HUES6 (cell line): ENCODE measurements at regions not wholly inside any gene's neighbourhood (a gene's known extent, or its start where the extent isn't known, plus 50 kb on each side); places are given as distances from the start of the nearest gene placed in this dataset.

ENCODE experiments used
- H3K27ac ChIP-seq: 2 replicates; pipeline ENCODE4 v1.7.0; 2013; ENCODE audit warnings: low read depth, mild to moderate bottlenecking, low read length, inconsistent platforms
- H3K27me3 ChIP-seq: 2 replicates; pipeline ENCODE4 v1.6.1; 2013; ENCODE audit warnings: low read length; ENCODE audit not compliant: control insufficient read depth, insufficient read depth
- H3K36me3 ChIP-seq: 2 replicates; pipeline ENCODE4 v1.6.1; 2013; ENCODE audit warnings: low read length; ENCODE audit not compliant: control insufficient read depth, insufficient read depth
- H3K4me1 ChIP-seq: 2 replicates; pipeline ENCODE4 v1.6.1; 2013; ENCODE audit warnings: low read length; ENCODE audit not compliant: control insufficient read depth, insufficient read depth
- H3K4me3 ChIP-seq: 2 replicates; pipeline ENCODE4 v1.5.1; 2013; ENCODE audit warnings: low read depth, low read length
- H3K9ac ChIP-seq: one replicate; pipeline ENCODE4 v1.6.1; 2013; ENCODE audit warnings: mild to moderate bottlenecking, low read length
- H3K9me3 ChIP-seq: 2 replicates; pipeline ENCODE4 v1.6.1; 2013; ENCODE audit warnings: low read depth, low read length; ENCODE audit not compliant: control insufficient read depth, insufficient read depth

DNA sequence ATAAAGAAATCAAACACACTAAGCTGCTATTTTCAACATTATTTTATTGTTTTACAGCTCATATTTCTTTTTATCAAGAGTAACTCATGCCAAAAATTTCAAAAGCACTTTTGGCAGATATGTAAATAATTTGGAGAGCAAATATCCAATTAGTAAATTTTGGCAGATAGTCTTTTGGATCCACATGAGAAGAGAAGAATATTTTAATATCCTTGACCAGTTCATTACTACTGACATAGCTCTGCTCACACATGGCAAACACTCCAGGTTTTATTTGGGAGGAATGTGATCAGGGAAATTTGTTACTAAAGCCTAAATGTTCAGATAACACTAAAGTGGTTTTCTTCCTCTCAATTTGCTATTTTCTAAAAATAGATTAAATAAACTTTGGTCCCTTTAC is 1054.3 kb downstream of the FAT4 start:
- H3K27me3 ChIP-seq = no peaks in the 10 kb centered on the region

DNA sequence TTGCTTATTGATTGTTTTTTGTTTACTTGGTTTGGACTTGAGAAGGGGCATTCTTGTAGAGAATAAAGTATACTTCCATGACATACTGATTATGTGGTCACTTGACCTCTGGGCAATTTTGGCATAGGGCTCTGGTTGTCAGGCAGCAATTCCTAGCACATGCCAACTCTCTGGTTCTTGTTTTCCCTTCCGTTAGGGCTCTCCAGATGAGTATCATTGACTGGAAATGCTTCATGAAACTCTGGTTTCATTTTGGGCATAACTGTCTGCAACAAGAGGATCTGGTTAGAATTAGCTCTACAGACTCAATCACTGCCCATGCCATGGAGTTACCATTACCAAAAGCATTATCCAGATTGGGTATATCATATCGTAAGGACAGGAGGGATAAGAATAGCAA is 1057.9 kb downstream of the FAT4 start:
- Histone ChIP-seq H3K9me3 (no peaks in the 10 kb centered on the region), H3K27ac (no peak overlapping the region), H3K4me3 (no peak overlapping the region), H3K36me3 (no peaks in the 10 kb centered on the region), H3K27me3 (no peaks in the 10 kb centered on the region), H3K4me1 (no peaks in the 10 kb centered on the region), H3K9ac (no peak overlapping the region)

More for the DNA sequence above, 1054.3 kb downstream of the FAT4 start:
- no peaks in the 10 kb centered on the region for H3K4me1 ChIP-seq
- H3K27ac ChIP-seq = no peak overlapping the region
- H3K9ac ChIP-seq = no peak overlapping the region
- no peaks in the 10 kb centered on the region for H3K36me3 ChIP-seq
- H3K4me3 ChIP-seq = no peak overlapping the region
- H3K9me3 ChIP-seq = no peaks in the 10 kb centered on the region

DNA sequence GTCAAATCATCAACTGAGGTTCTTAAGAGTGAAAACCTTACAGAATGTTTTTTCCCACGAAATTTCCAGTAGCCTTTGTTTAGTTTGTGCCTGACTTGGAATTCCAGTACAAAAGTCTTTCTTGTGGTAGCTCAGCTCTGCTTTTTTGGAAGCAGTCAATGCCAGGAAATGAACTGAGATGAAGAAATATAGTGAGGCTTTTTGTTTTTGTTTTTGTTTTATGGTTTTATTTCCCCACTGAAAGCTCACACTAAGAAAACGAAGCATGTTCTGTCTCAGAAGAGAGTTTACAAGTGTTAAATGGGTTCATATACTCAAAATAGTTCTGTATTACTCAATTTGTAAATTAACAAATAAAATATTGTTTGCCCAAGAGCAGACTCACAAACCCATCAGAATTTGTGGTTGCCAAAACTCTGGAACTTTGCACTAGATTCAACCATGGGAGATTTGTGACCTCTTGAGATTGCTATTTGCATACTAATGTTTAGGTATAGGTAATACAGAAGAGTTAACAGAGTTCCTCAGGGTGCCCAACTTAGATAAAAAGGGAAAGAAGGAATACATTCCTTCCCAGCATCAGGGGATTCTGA is 1060.8 kb downstream of the FAT4 start:
- no peaks in the 10 kb centered on the region for H3K9me3 ChIP-seq
- H3K9ac ChIP-seq = no peak overlapping the region
- H3K27ac ChIP-seq = no peak overlapping the region
- H3K4me1 ChIP-seq = no peaks in the 10 kb centered on the region
- H3K4me3 ChIP-seq = no peak overlapping the region
- H3K36me3 ChIP-seq = no peaks in the 10 kb centered on the region
- H3K27me3 ChIP-seq = no peaks in the 10 kb centered on the region

DNA sequence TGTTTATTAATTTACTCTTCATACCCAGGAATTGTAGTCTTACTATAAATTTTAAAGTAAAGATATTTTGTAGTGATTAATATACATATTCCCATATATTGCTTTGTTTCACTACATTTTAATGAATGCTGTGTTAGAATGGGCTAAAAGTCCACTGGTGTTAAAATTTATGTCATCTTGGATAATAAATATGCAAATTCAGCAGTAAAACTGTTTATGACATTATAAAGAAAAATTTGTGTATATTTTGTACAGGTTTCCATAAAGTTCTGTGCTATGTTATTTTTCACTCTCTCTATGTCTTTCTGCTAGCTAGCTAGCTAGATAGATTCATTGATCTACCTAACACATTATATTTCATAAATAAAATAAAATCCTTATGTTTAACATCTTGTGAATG is 1071.2 kb downstream of the FAT4 start:
- no peak overlapping the region for H3K4me3 ChIP-seq
- H3K27ac ChIP-seq = no peak overlapping the region
- H3K36me3 ChIP-seq = no peaks in the 10 kb centered on the region
- no peaks in the 10 kb centered on the region for H3K9me3 ChIP-seq
- H3K4me1 ChIP-seq = no peaks in the 10 kb centered on the region
- no peak overlapping the region for H3K9ac ChIP-seq
- no peaks in the 10 kb centered on the region for H3K27me3 ChIP-seq

DNA sequence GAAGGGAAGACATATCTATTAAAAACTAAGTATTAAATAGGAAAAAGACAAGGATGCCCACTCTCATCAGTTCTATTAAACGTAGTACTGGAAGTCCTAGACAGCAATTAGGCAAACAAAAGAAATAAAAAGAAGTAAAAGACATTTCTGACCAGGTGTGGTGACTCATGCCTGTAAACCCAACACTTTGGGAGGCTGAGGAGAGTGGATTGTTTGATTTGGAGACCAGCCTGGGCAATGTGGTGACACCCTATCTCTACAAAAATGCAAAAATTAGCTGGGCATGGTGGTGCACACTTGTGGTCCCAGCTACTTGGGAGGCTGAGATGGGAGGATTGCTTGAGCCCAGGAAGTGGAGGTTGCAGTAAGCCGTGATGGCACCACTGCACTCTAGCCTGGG is 1071.8 kb downstream of the FAT4 start:
- Histone ChIP-seq H3K27me3 (no peaks in the 10 kb centered on the region), H3K9me3 (no peaks in the 10 kb centered on the region), H3K4me1 (no peaks in the 10 kb centered on the region), H3K36me3 (no peaks in the 10 kb centered on the region), H3K9ac (no peak overlapping the region), H3K4me3 (no peak overlapping the region), H3K27ac (no peak overlapping the region)

DNA sequence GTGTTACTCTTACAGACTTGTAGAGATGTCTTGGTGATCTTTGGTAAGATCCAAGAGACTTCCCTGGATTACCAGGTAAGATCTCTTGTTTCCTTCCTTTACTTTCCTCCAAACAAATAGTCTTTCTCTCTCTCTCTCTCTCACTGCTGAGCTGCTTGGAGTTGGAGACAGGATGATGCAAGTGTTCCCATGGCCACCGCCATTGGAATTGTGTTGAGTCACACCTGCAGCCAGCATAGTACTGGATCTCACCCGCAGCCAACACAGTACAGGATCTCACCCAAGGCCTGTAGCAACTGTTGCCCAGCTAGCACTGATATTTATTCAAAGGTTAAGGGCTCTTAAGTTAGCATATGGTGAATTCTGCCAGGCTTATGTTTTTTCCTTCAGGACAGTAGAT is 1080.9 kb downstream of the FAT4 start:
- no peaks in the 10 kb centered on the region for H3K9me3 ChIP-seq
- H3K27me3 ChIP-seq = no peaks in the 10 kb centered on the region
- no peak overlapping the region for H3K4me3 ChIP-seq
- no peaks in the 10 kb centered on the region for H3K36me3 ChIP-seq
- no peak overlapping the region for H3K9ac ChIP-seq
- H3K27ac ChIP-seq = no peak overlapping the region
- no peaks in the 10 kb centered on the region; the same call in 1 of the 2 replicates for H3K4me1 ChIP-seq

DNA sequence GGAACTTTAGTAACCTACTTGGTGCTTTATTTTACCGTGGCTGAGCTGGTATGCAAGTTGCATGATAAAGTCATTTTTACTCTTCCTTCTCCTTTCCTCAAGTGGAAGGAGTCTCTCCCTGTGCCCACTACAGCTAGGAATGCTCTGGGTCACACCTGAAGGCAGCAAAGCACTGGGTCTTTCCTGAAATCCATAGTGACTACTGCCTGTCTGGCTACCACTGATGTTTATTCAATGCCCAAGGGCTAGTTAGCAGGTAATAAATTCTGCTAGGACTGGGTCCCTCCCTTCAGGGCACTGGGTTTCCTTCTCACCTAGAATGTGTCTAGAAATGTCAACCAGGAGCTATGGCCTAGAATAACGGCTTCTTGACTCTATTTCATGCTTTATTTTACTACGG is 1081.4 kb downstream of the FAT4 start:
- no peak overlapping the region for H3K27ac ChIP-seq
- no peaks in the 10 kb centered on the region; the same call in 1 of the 2 replicates for H3K4me1 ChIP-seq
- no peaks in the 10 kb centered on the region for H3K36me3 ChIP-seq
- H3K27me3 ChIP-seq = no peaks in the 10 kb centered on the region
- H3K9me3 ChIP-seq = no peaks in the 10 kb centered on the region
- no peak overlapping the region for H3K9ac ChIP-seq
- H3K4me3 ChIP-seq = no peak overlapping the region

DNA sequence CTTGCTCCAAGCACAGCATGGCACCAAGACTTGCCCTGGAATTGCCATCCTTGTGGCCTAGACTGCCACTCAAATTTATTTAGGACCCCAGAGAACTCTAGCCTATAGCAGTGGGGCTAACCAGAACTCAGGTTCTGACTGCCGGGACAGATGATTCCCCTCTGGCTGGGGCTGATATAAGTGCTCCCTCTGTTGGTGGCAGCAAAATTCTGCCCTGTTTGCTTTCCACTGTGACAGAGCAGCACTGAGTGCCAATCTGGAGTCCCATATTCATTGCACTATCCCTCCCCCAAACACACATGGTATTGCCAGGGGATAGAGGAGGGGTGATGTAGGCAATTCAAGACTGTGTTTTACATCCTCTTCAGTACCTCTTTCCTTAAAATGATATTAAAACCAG is 1081.9 kb downstream of the FAT4 start:
- H3K9me3 ChIP-seq = no peaks in the 10 kb centered on the region
- H3K4me1 ChIP-seq = no peaks in the 10 kb centered on the region; the same call in 1 of the 2 replicates
- H3K27ac ChIP-seq = no peak overlapping the region
- no peak overlapping the region for H3K4me3 ChIP-seq
- H3K9ac ChIP-seq = no peak overlapping the region
- H3K27me3 ChIP-seq = no peaks in the 10 kb centered on the region
- H3K36me3 ChIP-seq = no peaks in the 10 kb centered on the region

DNA sequence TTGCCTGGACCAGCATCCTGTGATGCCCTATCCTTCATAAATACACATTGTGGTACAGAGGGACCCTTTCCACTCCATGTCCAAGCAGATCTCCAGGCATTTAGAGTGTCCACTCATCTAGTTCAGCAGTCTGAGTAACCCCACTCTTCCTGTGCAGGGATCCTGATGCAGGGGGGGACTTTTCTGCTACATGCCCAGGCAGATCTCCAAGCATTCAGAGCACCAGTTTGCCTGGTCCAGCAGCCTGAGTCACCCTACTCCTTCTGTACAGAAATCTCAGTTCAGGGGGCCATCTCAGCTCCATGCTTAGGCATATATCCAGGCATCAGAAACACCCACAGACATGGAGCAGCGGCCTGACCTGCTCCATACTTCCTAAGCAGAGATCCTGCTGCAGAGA is 1089.8 kb downstream of the FAT4 start:
- H3K27ac ChIP-seq = no peak overlapping the region
- no peaks in the 10 kb centered on the region for H3K36me3 ChIP-seq
- H3K9ac ChIP-seq = no peak overlapping the region
- no peak overlapping the region for H3K4me3 ChIP-seq
- no peaks in the 10 kb centered on the region for H3K4me1 ChIP-seq
- H3K27me3 ChIP-seq = no peaks in the 10 kb centered on the region
- no peaks in the 10 kb centered on the region for H3K9me3 ChIP-seq

DNA sequence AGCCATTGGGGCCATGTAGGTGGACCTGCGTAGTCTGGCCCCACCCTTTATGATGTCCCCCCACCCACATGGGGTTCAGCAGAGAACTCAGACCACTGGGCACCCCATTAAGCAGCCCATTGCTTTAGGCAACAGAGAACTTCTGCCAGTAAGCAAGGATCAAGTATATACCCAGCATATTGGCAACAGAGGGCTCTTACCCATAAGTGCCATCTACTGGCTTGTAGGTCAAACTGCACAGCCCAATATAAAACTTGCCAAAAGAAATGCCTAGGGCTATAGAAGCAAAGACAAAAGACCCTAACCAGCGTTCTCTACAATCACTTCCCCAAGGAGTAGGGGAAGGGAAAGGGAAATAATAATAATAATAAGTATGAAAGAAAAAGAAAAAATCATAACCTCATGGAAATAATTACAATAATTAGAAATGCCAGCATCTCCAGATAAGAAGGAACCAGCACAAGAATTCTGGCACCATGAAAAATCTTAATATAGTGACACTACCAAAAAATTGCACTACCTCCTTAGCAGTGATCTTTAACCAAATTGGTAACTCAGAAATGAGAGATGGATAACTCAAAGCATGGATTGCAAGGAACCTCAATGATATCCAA is 1090.7 kb downstream of the FAT4 start:
- Histone ChIP-seq H3K36me3 (no peaks in the 10 kb centered on the region), H3K9ac (no peak overlapping the region), H3K27me3 (no peaks in the 10 kb centered on the region)

DNA sequence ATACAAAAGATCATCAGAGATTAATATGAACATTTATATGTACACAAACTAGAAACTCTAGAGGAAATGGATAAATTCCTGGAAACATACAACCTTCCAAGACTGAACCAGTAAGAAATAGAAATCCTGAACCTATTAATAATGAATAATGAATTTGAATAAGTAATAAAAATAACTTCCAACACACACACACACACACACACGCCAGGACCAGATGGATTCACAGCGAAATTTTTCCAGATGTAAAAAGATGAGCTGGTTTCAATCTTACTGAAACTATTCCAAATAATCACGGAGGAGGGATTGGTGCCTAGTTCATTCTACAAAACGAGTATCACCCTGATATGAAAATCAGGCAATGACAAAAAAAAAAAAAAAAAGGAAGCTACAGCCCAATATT is 1095.0 kb downstream of the FAT4 start:
- Histone ChIP-seq H3K36me3 (no peaks in the 10 kb centered on the region), H3K27ac (no peak overlapping the region), H3K9me3 (no peaks in the 10 kb centered on the region), H3K4me1 (no peaks in the 10 kb centered on the region), H3K27me3 (no peaks in the 10 kb centered on the region), H3K4me3 (no peak overlapping the region), H3K9ac (no peak overlapping the region)

More for the DNA sequence above, 1090.7 kb downstream of the FAT4 start:
- no peak overlapping the region for H3K4me3 ChIP-seq
- H3K9me3 ChIP-seq = no peaks in the 10 kb centered on the region
- no peaks in the 10 kb centered on the region for H3K4me1 ChIP-seq
- H3K27ac ChIP-seq = no peak overlapping the region
